Gastrocnemius medialis (tissue), 4 donors: ENCODE measurements at regions not wholly inside any gene's neighbourhood (a gene's known extent, or its start where the extent isn't known, plus 50 kb on each side); places are given as distances from the start of the nearest gene placed in this dataset.

Experiments used
- ATAC-seq, 2 donors: fragments of 150-250 bp; one replicate each; pipeline ENCODE4 v1.9.1; 2016
- DNase-seq, 2 donors: peaks; one replicate each; pipeline ENCODE4 v3.0.0-alpha.2; 2019
- H3K27ac ChIP-seq, 4 donors: fragments of 200-600 bp; sonication (generic); 1 replicate in 1 of 4; 2 replicates in 3 of 4; pipeline ENCODE4 v1.5.1; 2016 to 2018; ENCODE audit warnings: mild to moderate bottlenecking in 2 of 4, moderate library complexity in 1 of 4
- H3K27me3 ChIP-seq, 3 donors: fragments of 200-600 bp; sonication (generic) in 2 of 3; 1 replicate in 1 of 3; 2 replicates in 2 of 3; pipeline versions ENCODE4 v1.5.1 to v1.6.0; 2016 to 2019; ENCODE audit warnings: mild to moderate bottlenecking in 1 of 3, moderate library complexity in 1 of 3
- H3K36me3 ChIP-seq, 2 donors: fragments of 200-600 bp; sonication (generic) in 1 of 2; one replicate each; pipeline ENCODE4 v1.5.1; 2017 to 2018
- H3K4me1 ChIP-seq, 2 donors: fragments of 200-600 bp; sonication (generic) in 1 of 2; one replicate each; pipeline ENCODE4 v1.5.1; 2016 to 2017; ENCODE audit warnings: mild to moderate bottlenecking in 2 of 2
- H3K4me3 ChIP-seq, 4 donors: fragments of 200-600 bp; sonication (generic) in 3 of 4; 1 replicate in 1 of 4; 2 replicates in 3 of 4; pipeline ENCODE4 v1.5.1; 2016 to 2019; ENCODE audit warnings: mild to moderate bottlenecking in 2 of 4
- H3K9me3 ChIP-seq, 3 donors: fragments of 200-600 bp; sonication (generic) in 2 of 3; 1 replicate in 1 of 3; 2 replicates in 2 of 3; pipeline ENCODE4 v1.5.1; 2016 to 2019
- POLR2A ChIP-seq, 2 donors: fragments of 450-650 bp; IDR thresholded peaks; one replicate each; pipeline ENCODE4 v1.6.1; 2017; ENCODE audit warnings: antibody characterized with exemption in 2 of 2, mild to moderate bottlenecking in 2 of 2, moderate library complexity in 2 of 2
- in situ Hi-C, 4 donors: fragments of 200-750 bp; cut with MboI; loops; one replicate each; pipeline versions ENCODE4 v1.15.0 to v1.8.0; 2017; ENCODE audit warnings: low sequenced_read_pairs in 4 of 4
- intact Hi-C: fragments of 100-400 bp; cut with DNase I; formaldehyde crosslinking; loops from one replicate; pipeline ENCODE4 v1.15.1; 2023; ENCODE audit warnings: low total_unique reads
- TF ChIP-seq, protein P1 (sequence below), 5 experiments: fragments of 450-650 bp in 3 of 5; fragments of 200-600 bp in 2 of 5; sonication (generic) in 2 of 5; IDR thresholded peaks in 4 of 5; conservative IDR thresholded peaks in 1 of 5; 1 replicate in 4 of 5; 2 replicates in 1 of 5; pipeline ENCODE4 v1.5.1; 2016 to 2019; ENCODE audit warnings: antibody characterized with exemption in 5 of 5, mild to moderate bottlenecking in 3 of 5, moderate library complexity in 3 of 5

- no peak for ATAC-seq
- TF ChIP-seq POLR2A (IDR thresholded peaks at IDR 0.05), result no peak
- TF ChIP-seq, protein P1, sequence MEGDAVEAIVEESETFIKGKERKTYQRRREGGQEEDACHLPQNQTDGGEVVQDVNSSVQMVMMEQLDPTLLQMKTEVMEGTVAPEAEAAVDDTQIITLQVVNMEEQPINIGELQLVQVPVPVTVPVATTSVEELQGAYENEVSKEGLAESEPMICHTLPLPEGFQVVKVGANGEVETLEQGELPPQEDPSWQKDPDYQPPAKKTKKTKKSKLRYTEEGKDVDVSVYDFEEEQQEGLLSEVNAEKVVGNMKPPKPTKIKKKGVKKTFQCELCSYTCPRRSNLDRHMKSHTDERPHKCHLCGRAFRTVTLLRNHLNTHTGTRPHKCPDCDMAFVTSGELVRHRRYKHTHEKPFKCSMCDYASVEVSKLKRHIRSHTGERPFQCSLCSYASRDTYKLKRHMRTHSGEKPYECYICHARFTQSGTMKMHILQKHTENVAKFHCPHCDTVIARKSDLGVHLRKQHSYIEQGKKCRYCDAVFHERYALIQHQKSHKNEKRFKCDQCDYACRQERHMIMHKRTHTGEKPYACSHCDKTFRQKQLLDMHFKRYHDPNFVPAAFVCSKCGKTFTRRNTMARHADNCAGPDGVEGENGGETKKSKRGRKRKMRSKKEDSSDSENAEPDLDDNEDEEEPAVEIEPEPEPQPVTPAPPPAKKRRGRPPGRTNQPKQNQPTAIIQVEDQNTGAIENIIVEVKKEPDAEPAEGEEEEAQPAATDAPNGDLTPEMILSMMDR (IDR thresholded peaks at IDR 0.05 in 4 of 5, conservative IDR thresholded peaks at IDR 0.05 in 1 of 5), result no peak
- Histone ChIP-seq H3K4me1 (peaks cover 0 to 3% of the 10 kb centered on the region in 2 donors), H3K36me3 (no peaks in the 10 kb centered on the region), H3K4me3 (no peak overlapping the region), H3K9me3 (no peaks in the 10 kb centered on the region), H3K27ac (no peak overlapping the region), H3K27me3 (no peaks in the 10 kb centered on the region)
- intact Hi-C loops (no loop called here), in situ Hi-C loops (no loop called here)
- no peak for DNase-seq
These were observed 139.2 kb upstream of the SASH1 start for GRCh38 chr6:148203281-148203925.

GRCh38 chr6:148203970-148204369, 138.7 kb upstream of the SASH1 start:
- no peak for ATAC-seq
- TF ChIP-seq, protein P1 (IDR thresholded peaks at IDR 0.05 in 4 of 5, conservative IDR thresholded peaks at IDR 0.05 in 1 of 5), result no peak
- TF ChIP-seq POLR2A (IDR thresholded peaks at IDR 0.05), result no peak
- intact Hi-C loops, result no loop called here

GRCh38 chr6:148208298-148208697, 134.3 kb upstream of the SASH1 start:
- H3K27me3 ChIP-seq, result no peaks in the 10 kb centered on the region
- H3K27ac ChIP-seq, result no peak overlapping the region
- DNase-seq, result no peak
- in situ Hi-C loops, result no loop called here
- intact Hi-C loops, result no loop called here
- peaks cover 0 to 3% of the 10 kb centered on the region in 2 donors for H3K4me1 ChIP-seq
- TF ChIP-seq, protein P1 (IDR thresholded peaks at IDR 0.05 in 4 of 5, conservative IDR thresholded peaks at IDR 0.05 in 1 of 5), result no peak
- TF ChIP-seq POLR2A (IDR thresholded peaks at IDR 0.05), result no peak
- no peaks in the 10 kb centered on the region for H3K36me3 ChIP-seq
- ATAC-seq, result no peak
- no peak overlapping the region for H3K4me3 ChIP-seq
- H3K9me3 ChIP-seq, result no peaks in the 10 kb centered on the region

More at GRCh38 chr6:148203970-148204369, 138.7 kb upstream of the SASH1 start:
- DNase-seq, result no peak
- in situ Hi-C loops, result no loop called here
- Histone ChIP-seq H3K27ac (no peak overlapping the region), H3K4me1 (peaks cover 0 to 3% of the 10 kb centered on the region in 2 donors), H3K27me3 (no peaks in the 10 kb centered on the region), H3K36me3 (no peaks in the 10 kb centered on the region), H3K4me3 (no peak overlapping the region), H3K9me3 (no peaks in the 10 kb centered on the region)

GRCh38 chr6:148211777-148212324, 130.8 kb upstream of the SASH1 start:
- TF ChIP-seq, protein P1 (IDR thresholded peaks at IDR 0.05 in 4 of 5, conservative IDR thresholded peaks at IDR 0.05 in 1 of 5), result no peak
- no peak for TF ChIP-seq POLR2A (IDR thresholded peaks at IDR 0.05)
- H3K27me3 ChIP-seq, result no peaks in the 10 kb centered on the region
- H3K4me1 ChIP-seq, result no peaks in the 10 kb centered on the region
- no peaks in the 10 kb centered on the region for H3K36me3 ChIP-seq
- ATAC-seq (no peak), DNase-seq (no peak)
- H3K9me3 ChIP-seq, result no peaks in the 10 kb centered on the region
- no peak overlapping the region for H3K27ac ChIP-seq
- intact Hi-C loops (no loop called here), in situ Hi-C loops (no loop called here)
- H3K4me3 ChIP-seq, result no peak overlapping the region
